Heart right ventricle (tissue), 16 donors: ENCODE measurements at regions not wholly inside any gene's neighbourhood (a gene's known extent, or its start where the extent isn't known, plus 50 kb on each side); places are given as distances from the start of the nearest gene placed in this dataset.

Experiments
- ATAC-seq, 8 donors: fragments of 200-7000 bp; cut with Tn5 transposase; one replicate each; pipeline ENCODE4 v1.9.1; 2020; ENCODE audit warnings: mild to moderate bottlenecking in 8 of 8, moderate library complexity in 8 of 8, moderate number of reproducible peaks in 1 of 8
- DNase-seq, 2 donors: peaks; one replicate each; pipeline ENCODE4 v3.0.0-alpha.2; 2020
- H3K27ac ChIP-seq, 10 donors: fragments of 200-600 bp; sonication (generic) in 2 of 10; one replicate each; pipeline versions ENCODE4 v1.5.0 to v1.8.0; 2020 to 2022; ENCODE audit warnings: mild to moderate bottlenecking in 3 of 10
- H3K27me3 ChIP-seq, 7 donors: fragments of 200-600 bp; one replicate each; pipeline ENCODE4 v1.8.0; 2021 to 2022; ENCODE audit warnings: mild to moderate bottlenecking in 2 of 7
- H3K36me3 ChIP-seq, 9 donors: fragments of 200-600 bp; sonication (generic) in 1 of 9; one replicate each; pipeline versions ENCODE4 v1.5.0 to v1.8.0; 2020 to 2022; ENCODE audit warnings: mild to moderate bottlenecking in 2 of 9
- H3K4me1 ChIP-seq, 9 donors: fragments of 200-600 bp; sonication (generic) in 1 of 9; one replicate each; pipeline versions ENCODE4 v1.5.0 to v1.8.0; 2020 to 2022; ENCODE audit warnings: mild to moderate bottlenecking in 4 of 9
- H3K4me3 ChIP-seq, 10 donors: fragments of 200-600 bp; sonication (generic) in 2 of 10; one replicate each; pipeline versions ENCODE4 v1.5.0 to v1.8.0; 2020 to 2022; ENCODE audit warnings: mild to moderate bottlenecking in 7 of 10, moderate library complexity in 2 of 10
- H3K9me3 ChIP-seq, 11 donors: fragments of 200-600 bp in 10 of 11; sonication (generic) in 2 of 11; one replicate each; pipeline versions ENCODE4 v1.5.0 to v1.8.0; 2013 to 2022; ENCODE audit warnings: mild to moderate bottlenecking in 2 of 11, control low read depth in 1 of 11, moderate library complexity in 1 of 11
- CTCF ChIP-seq, 9 donors: fragments of 200-600 bp; sonication (generic) in 2 of 9; IDR thresholded peaks; one replicate each; pipeline versions ENCODE4 v1.5.0 to v1.8.0; 2021 to 2022; ENCODE audit warnings: antibody characterized with exemption in 9 of 9, mild to moderate bottlenecking in 5 of 9, moderate library complexity in 1 of 9
- WGBS, 2 donors: extraction: QIAGEN DNeasy Blood & Tissue Kit; methylation state at CpG; one replicate each; pipeline ENCODE4 v1.1.7; 2013; ENCODE audit warnings: inconsistent platforms in 1 of 2; 5-methylcytosine and 5-hydroxymethylcytosine counted together
- intact Hi-C, 10 donors: fragments of 100-400 bp; cut with DNase I; formaldehyde crosslinking; loops; one replicate each; pipeline versions ENCODE4 v1.11.1 to v1.14.2; 2022
- donor health status: Arrhythmogenic right ventricular cardiomyopathy.
- donor health status: ischemic (EF 13 %, LVEDD 7.1; RV severe dilation, severe dysfunction).
- donor health status: healthy with polysubstance abuse.
- donor health status: DM: no; HTN: yes; CAD: no.
- donor health status: DM: no; HTN: no; CAD: no.
- donor health status: ischemic (EF 25% LVEDD 6.9; RV normal size, moderate dysfunction).
- donor health status: ischemic (EF 25% LVEDD 5.7; RV mildly dilated, moderate dysfunction).
- donor health status: healthy.
- donor health status: DM: yes; HTN: yes; CAD: no.
- donor health status: Ischemic cardiomyopathy.
- donor health status: ischemic (EF 35%, LVEDD 5.7; RV mildly dilated, moderate dysfunction).
- donor health status: nonischemic (EF 11% LVEDD 7.7; RV severe dilation, severe dysfunction).
- donor health status: DM: yes; HTN: yes; CAD: no.
- donor health status: PGD.
- donor health status: ischemic (EF 29% LVEDD 5.4; RV normal size, mild dysfunction).
- donor health status: nonischemic (EF 23%, LVEDD 6.1; RV moderate dilation, normal function).

- Histone ChIP-seq H3K4me3 (no peak overlapping the region), H3K27ac (no peak overlapping the region), H3K4me1 (no peaks in the 10 kb centered on the region), H3K27me3 (no peaks in the 10 kb centered on the region), H3K9me3 (peaks cover 0 to 7% (median 0%) of the 10 kb centered on the region in 11 donors), H3K36me3 (no peaks in the 10 kb centered on the region)
- no peak for TF ChIP-seq CTCF (IDR thresholded peaks at IDR 0.05)
- DNase-seq (no peak), ATAC-seq (no peak)
- intact Hi-C loops, result no loop called here
These were observed 157.2 kb downstream of the BMP2 start for GRCh38 chr20:6924681-6925080.

- no peak overlapping the region for H3K4me3 ChIP-seq
- H3K27me3 ChIP-seq, result no peaks in the 10 kb centered on the region
- H3K9me3 ChIP-seq, result peaks cover 0 to 7% (median 0%) of the 10 kb centered on the region in 11 donors
- H3K4me1 ChIP-seq, result no peaks in the 10 kb centered on the region
- H3K27ac ChIP-seq, result no peak overlapping the region
- ATAC-seq, result no peak
- no peak for DNase-seq
- no peak for TF ChIP-seq CTCF (IDR thresholded peaks at IDR 0.05)
- intact Hi-C loops, result no loop called here
- no peaks in the 10 kb centered on the region for H3K36me3 ChIP-seq
- WGBS, 2 donors, result 48 to 56% methylated on average over 2 of the region's 2 CpGs
These were observed 158.3 kb downstream of the BMP2 start for GRCh38 chr20:6925744-6926278.

GRCh38 chr20:6940048-6940447, 172.6 kb downstream of the BMP2 start:
- no peak overlapping the region for H3K4me3 ChIP-seq
- 48 to 57% methylated on average over 5 of the region's 5 CpGs for WGBS, 2 donors
- no peaks in the 10 kb centered on the region for H3K36me3 ChIP-seq
- no peaks in the 10 kb centered on the region for H3K9me3 ChIP-seq
- intact Hi-C loops, result no loop called here
- TF ChIP-seq CTCF (IDR thresholded peaks at IDR 0.05), result peak in 6 of 9 donors; percentile 7 to 40 (median 18)
- ATAC-seq, result no peak
- no peak overlapping the region for H3K27ac ChIP-seq
- DNase-seq, result peak in 1 of 2 donors; percentile 4
- no peaks in the 10 kb centered on the region for H3K27me3 ChIP-seq
- no peaks in the 10 kb centered on the region for H3K4me1 ChIP-seq

- ATAC-seq (no peak), DNase-seq (no peak)
- H3K27ac ChIP-seq, result no peak overlapping the region
- H3K4me1 ChIP-seq, result no peaks in the 10 kb centered on the region
- H3K27me3 ChIP-seq, result no peaks in the 10 kb centered on the region
- no peaks in the 10 kb centered on the region for H3K9me3 ChIP-seq
- no peak for TF ChIP-seq CTCF (IDR thresholded peaks at IDR 0.05)
- H3K36me3 ChIP-seq, result no peaks in the 10 kb centered on the region
- 25 to 27% methylated on average over 2 of the region's 2 CpGs for WGBS, 2 donors
- intact Hi-C loops, result no loop called here
- no peak overlapping the region for H3K4me3 ChIP-seq
These were observed 173.4 kb downstream of the BMP2 start for GRCh38 chr20:6940876-6941275.
